Vagina (tissue), 2 donors: ENCODE measurements at regions not wholly inside any gene's neighbourhood (a gene's known extent, or its start where the extent isn't known, plus 50 kb on each side); places are given as distances from the start of the nearest gene placed in this dataset.

Source experiments
- POLR2A ChIP-seq, 2 donors: fragments of 450-650 bp; IDR thresholded peaks; one replicate each; pipeline ENCODE4 v1.6.1; 2017; ENCODE audit warnings: antibody characterized with exemption in 2 of 2, mild to moderate bottlenecking in 2 of 2, moderate library complexity in 2 of 2
- TF ChIP-seq, protein P1 (sequence below), 3 experiments: fragments of 450-650 bp in 2 of 3; fragments of 200-600 bp in 1 of 3; sonication (generic) in 1 of 3; IDR thresholded peaks; one replicate each; pipeline ENCODE4 v1.5.1; 2017 to 2019; ENCODE audit warnings: antibody characterized with exemption in 3 of 3, mild to moderate bottlenecking in 2 of 3, moderate library complexity in 2 of 3

DNA sequence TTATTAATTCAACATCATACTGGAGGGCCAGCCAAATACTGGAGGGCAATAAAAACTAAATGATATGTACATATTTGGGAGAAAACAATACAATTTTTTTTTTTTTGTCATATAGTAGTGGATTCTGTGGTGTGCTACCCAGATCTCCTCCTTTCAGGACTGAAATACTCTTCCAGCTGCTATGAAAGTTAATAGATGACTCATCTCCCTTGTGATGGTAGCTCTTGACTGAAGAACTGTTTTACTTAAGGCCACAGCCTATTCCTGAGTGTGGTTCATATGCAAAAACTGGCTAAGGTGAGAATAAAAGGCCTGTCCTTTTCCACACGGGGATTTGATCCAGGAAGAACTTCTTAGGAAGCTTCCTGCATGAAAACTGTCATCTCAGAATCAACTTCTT is 307.9 kb downstream of the HLX start:
- TF ChIP-seq, protein P1, sequence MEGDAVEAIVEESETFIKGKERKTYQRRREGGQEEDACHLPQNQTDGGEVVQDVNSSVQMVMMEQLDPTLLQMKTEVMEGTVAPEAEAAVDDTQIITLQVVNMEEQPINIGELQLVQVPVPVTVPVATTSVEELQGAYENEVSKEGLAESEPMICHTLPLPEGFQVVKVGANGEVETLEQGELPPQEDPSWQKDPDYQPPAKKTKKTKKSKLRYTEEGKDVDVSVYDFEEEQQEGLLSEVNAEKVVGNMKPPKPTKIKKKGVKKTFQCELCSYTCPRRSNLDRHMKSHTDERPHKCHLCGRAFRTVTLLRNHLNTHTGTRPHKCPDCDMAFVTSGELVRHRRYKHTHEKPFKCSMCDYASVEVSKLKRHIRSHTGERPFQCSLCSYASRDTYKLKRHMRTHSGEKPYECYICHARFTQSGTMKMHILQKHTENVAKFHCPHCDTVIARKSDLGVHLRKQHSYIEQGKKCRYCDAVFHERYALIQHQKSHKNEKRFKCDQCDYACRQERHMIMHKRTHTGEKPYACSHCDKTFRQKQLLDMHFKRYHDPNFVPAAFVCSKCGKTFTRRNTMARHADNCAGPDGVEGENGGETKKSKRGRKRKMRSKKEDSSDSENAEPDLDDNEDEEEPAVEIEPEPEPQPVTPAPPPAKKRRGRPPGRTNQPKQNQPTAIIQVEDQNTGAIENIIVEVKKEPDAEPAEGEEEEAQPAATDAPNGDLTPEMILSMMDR (IDR thresholded peaks at IDR 0.05): no peak
- TF ChIP-seq POLR2A (IDR thresholded peaks at IDR 0.05): no peak
